LNCAP (cell line): ENCODE measurements at regions not wholly inside any gene's neighbourhood (a gene's known extent, or its start where the extent isn't known, plus 50 kb on each side); places are given as distances from the start of the nearest gene placed in this dataset.

ENCODE experiments used
- TF ChIP-seq, protein P1 (sequence below): fragments of 450-650 bp; IDR thresholded peaks from 2 replicates; pipeline ENCODE4 v1.5.1; 2017; ENCODE audit warnings: mild to moderate bottlenecking

DNA sequence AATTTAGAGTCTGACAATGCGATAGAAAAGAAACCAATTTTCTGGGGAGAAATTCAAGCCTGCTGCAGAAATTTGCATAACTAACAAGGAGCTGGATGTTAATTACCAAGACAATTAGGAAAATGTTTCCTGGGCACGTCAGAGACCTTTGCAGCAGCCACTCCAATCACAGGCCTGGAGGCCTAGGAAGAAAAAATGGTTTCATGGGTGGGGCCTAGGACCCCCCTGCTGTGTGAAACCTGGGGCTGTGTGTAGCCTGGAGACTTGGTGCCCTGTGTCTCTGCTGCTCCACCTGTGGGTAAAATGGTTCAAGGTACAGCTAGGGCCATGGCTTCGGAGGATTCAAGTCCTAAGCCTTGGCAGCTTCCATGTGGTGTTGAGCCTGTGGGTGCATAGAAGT, 837.9 kb downstream of the OTOL1 start:
- TF ChIP-seq, protein P1, sequence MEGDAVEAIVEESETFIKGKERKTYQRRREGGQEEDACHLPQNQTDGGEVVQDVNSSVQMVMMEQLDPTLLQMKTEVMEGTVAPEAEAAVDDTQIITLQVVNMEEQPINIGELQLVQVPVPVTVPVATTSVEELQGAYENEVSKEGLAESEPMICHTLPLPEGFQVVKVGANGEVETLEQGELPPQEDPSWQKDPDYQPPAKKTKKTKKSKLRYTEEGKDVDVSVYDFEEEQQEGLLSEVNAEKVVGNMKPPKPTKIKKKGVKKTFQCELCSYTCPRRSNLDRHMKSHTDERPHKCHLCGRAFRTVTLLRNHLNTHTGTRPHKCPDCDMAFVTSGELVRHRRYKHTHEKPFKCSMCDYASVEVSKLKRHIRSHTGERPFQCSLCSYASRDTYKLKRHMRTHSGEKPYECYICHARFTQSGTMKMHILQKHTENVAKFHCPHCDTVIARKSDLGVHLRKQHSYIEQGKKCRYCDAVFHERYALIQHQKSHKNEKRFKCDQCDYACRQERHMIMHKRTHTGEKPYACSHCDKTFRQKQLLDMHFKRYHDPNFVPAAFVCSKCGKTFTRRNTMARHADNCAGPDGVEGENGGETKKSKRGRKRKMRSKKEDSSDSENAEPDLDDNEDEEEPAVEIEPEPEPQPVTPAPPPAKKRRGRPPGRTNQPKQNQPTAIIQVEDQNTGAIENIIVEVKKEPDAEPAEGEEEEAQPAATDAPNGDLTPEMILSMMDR: no peak

DNA sequence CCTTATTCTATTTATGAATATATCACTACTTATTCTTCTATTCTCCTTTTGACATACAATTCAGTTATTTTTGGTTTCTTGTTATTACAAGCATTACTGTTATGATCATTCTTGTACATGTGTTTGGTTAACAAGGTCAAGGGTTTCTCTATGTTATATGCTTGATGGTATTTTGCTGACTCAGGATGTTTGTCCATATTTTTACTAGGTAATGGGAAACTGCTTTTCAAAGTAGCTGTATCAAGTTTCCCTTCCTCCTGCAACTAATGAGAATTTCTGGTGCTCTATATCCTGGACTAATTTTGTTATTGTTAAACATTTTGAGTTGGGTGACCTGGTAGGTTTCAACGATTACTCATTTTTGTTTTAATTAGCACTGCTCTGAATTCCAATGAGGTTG, 841.0 kb downstream of the OTOL1 start:
- TF ChIP-seq, protein P1: no peak

DNA sequence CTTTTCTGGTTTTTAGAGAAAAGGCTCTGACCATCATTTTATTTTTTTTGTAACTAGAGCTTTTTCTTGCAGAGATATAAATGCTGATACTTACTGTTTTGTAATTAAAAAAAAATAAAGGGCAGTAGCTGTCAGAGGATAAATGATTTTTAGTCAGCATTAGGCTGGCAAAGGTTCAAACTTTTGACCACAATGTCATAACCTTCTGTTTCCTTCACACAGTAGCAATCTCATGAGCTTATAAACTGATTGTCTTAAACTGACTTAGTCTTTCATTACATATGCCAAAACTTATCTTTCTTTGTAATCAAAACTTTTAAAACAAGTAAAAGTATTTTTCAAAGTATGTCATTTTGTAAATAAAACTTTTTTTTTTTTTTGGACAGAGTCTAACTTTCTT, 841.9 kb downstream of the OTOL1 start:
- TF ChIP-seq, protein P1: no peak

DNA sequence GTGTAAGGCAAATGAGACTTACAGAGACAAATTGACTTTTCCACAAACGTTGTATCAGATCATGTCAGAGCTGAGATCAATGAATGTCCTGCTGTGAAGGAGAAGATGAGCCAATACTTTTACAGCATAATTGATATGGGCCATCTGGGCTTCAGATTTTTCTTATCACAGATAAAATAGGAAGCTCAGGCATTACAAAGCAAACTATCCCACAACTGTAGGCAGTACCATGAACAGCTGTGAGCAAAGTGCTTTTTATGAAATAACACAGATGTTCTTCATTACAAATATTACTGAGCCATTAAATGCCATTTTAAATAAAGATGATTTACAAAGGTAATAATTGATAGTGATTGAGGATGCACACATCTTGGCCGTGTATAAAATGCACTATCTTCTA, 852.3 kb downstream of the OTOL1 start:
- TF ChIP-seq, protein P1: no peak

DNA sequence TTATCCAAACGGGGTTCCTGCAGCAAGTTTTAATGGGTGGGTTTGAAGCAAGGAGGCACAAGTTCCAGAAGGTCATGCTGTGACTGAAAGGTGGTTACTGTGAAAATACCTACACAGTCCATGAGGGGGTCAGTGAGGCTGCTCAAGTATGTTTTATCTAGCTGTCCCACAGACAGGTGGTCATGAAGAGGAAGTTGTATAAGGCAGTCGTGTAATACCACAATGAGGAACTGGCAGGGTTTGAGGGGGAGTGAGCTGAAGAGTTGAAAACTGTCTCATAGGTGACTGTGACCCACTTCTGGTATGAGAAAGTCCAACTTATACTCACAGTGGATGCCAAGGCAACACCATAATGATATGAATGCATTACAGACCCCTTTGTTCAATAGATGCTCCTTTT, 856.8 kb downstream of the OTOL1 start:
- TF ChIP-seq, protein P1: no peak

DNA sequence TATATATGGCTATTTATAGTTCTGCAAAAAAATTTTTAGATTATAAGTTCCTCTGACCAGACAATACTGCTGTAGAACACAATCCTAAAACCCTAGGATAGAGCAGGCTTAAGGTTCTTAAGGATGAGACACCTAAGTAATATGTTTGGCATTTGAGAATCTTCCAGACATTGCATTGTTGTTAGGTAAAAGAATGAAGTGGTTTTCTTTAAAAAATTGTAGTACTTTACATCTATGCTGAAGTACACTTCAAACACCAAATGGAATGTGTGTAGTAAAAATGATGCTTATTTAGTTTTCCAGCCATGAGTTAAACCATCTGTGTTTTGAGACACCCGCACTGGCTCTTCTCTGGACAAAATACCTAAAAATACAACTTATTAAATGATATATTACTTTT, 857.7 kb downstream of the OTOL1 start:
- TF ChIP-seq, protein P1: no peak

DNA sequence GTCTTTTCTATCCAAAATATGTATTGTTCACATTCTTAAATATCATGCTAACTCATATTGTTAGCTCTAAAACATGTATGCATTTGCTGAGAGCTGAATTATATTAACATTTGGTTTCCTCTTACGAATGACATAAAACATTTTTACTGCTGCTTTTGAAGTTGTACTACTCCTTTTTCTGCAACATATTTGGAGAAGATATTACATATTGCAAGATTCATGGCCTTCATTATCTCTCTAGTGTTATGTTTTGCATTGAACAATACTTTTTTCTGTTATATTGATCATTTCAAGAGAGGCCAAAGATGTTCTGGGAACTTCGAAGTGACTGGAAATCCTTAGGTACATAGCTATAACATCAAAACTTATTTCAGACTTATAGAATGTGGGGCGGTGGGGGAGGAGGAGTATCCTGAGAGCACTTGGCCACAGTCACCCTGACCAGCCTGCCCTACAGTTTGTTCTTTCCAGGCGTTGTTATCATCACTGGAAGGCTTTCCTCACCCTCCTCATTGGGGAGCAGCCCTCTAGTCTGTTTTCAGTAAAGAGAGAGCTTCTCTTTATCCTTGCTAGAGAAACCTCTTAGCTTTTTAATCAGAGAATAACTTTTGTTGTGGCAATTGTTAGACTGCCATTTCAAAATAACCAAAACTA, 868.6 kb downstream of the OTOL1 start:
- TF ChIP-seq, protein P1: no peak
